Hepatocyte (in vitro differentiated cells): ENCODE measurements at regions not wholly inside any gene's neighbourhood (a gene's known extent, or its start where the extent isn't known, plus 50 kb on each side); places are given as distances from the start of the nearest gene placed in this dataset.

Source experiments
- DNase-seq: peaks from one replicate; pipeline ENCODE4 v3.0.0-alpha.2; 2016; ENCODE audit warnings: low spot score
- H2AFZ ChIP-seq: fragments of 200-600 bp; sonication (generic); 2 replicates; pipeline ENCODE4 v1.6.0; 2016; ENCODE audit warnings: antibody characterized with exemption, mild to moderate bottlenecking
- H3K27ac ChIP-seq: fragments of 200-600 bp; sonication (generic); 2 replicates; pipeline ENCODE4 v1.5.1; 2016; ENCODE audit warnings: mild to moderate bottlenecking
- H3K27me3 ChIP-seq: fragments of 200-600 bp; sonication (generic); 2 replicates; pipeline ENCODE4 v1.6.1; 2016
- H3K36me3 ChIP-seq: fragments of 200-600 bp; sonication (generic); replicated peaks from 2 replicates; pipeline ENCODE4 v1.5.1; 2016; ENCODE audit warnings: low read depth; ENCODE audit not compliant: insufficient read depth
- H3K4me1 ChIP-seq: fragments of 200-600 bp; sonication (generic); 2 replicates; pipeline ENCODE4 v1.5.1; 2016; ENCODE audit warnings: mild to moderate bottlenecking, moderate library complexity; ENCODE audit not compliant: insufficient read depth
- H3K4me2 ChIP-seq: fragments of 200-600 bp; sonication (generic); 2 replicates; pipeline ENCODE4 v1.6.0; 2016
- H3K4me3 ChIP-seq: fragments of 200-600 bp; sonication (generic); 2 replicates; pipeline ENCODE4 v1.5.1; 2016; ENCODE audit warnings: mild to moderate bottlenecking
- H3K79me2 ChIP-seq: fragments of 200-600 bp; sonication (generic); 2 replicates; pipeline ENCODE4 v1.6.0; 2017; ENCODE audit warnings: mild to moderate bottlenecking
- H3K9me2 ChIP-seq: fragments of 200-600 bp; sonication (generic); replicated peaks from 2 replicates; pipeline ENCODE4 v1.6.0; 2017; ENCODE audit warnings: mild to moderate bottlenecking; ENCODE audit not compliant: insufficient read depth
- H3K9me3 ChIP-seq: fragments of 200-600 bp; sonication (generic); 2 replicates; pipeline ENCODE4 v1.5.1; 2016; ENCODE audit warnings: low read depth, mild to moderate bottlenecking
- H4K20me1 ChIP-seq: fragments of 200-600 bp; sonication (generic); 2 replicates; pipeline ENCODE4 v1.6.0; 2016; ENCODE audit warnings: mild to moderate bottlenecking; ENCODE audit not compliant: insufficient read depth, poor library complexity, severe bottlenecking
- CTCF ChIP-seq: fragments of 200-600 bp; sonication (generic); IDR thresholded peaks from 2 replicates; pipeline ENCODE4 v1.5.1; 2016; ENCODE audit warnings: antibody characterized with exemption, mild to moderate bottlenecking; ENCODE audit not compliant: poor library complexity
- EZH2 ChIP-seq: fragments of 200-600 bp; sonication (generic); IDR thresholded peaks from 2 replicates; pipeline ENCODE4 v1.6.1; 2016; ENCODE audit warnings: antibody characterized with exemption, mild to moderate bottlenecking, borderline replicate concordance
- EZH2phosphoT487 ChIP-seq: fragments of 200-600 bp; sonication (generic); IDR thresholded peaks from one replicate; pipeline ENCODE4 v1.6.1; 2018; ENCODE audit warnings: antibody characterized with exemption, mild to moderate bottlenecking, low read depth, moderate library complexity; ENCODE audit not compliant: unreplicated experiment, severe bottlenecking
- WGBS: methylation state at CpG from one replicate; pipeline ENCODE4 v1.1.6; 2016; ENCODE audit warnings: low lambda C conversion rate; ENCODE audit errors: missing lambda C conversion rate; 5-methylcytosine and 5-hydroxymethylcytosine counted together

GRCh38 chr12:41661141-41661765, 473.1 kb downstream of the PDZRN4 start:
- H3K4me3 ChIP-seq: no peak overlapping the region
- no peaks in the 10 kb centered on the region for H4K20me1 ChIP-seq
- no peak overlapping the region for H3K4me2 ChIP-seq
- H3K79me2 ChIP-seq: no peaks in the 10 kb centered on the region
- no peak overlapping the region for H2AFZ ChIP-seq
- no peaks in the 10 kb centered on the region for H3K4me1 ChIP-seq
- H3K9me2 ChIP-seq: no peaks in the 10 kb centered on the region
- 79% methylated on average over 4 of the region's 4 CpGs for WGBS
- H3K27me3 ChIP-seq: no peaks in the 10 kb centered on the region
- H3K9me3 ChIP-seq: no peaks in the 10 kb centered on the region
- H3K36me3 ChIP-seq: no peaks in the 10 kb centered on the region
- DNase-seq: no peak
- H3K27ac ChIP-seq: no peak overlapping the region
- TF ChIP-seq CTCF (no peak), EZH2phosphoT487 (no peak), EZH2 (no peak)

- no peaks in the 10 kb centered on the region for H3K79me2 ChIP-seq
- DNase-seq: no peak
- H2AFZ ChIP-seq: no peak overlapping the region
- H3K9me2 ChIP-seq: no peaks in the 10 kb centered on the region
- TF ChIP-seq CTCF (no peak), EZH2phosphoT487 (no peak), EZH2 (no peak)
- H3K27me3 ChIP-seq: no peaks in the 10 kb centered on the region
- H3K4me3 ChIP-seq: no peak overlapping the region
- no peak overlapping the region for H3K4me2 ChIP-seq
- no peaks in the 10 kb centered on the region for H3K36me3 ChIP-seq
- no peaks in the 10 kb centered on the region for H4K20me1 ChIP-seq
- no peaks in the 10 kb centered on the region for H3K4me1 ChIP-seq
- WGBS: 95% methylated on average over 1 of the region's 1 CpG
- H3K27ac ChIP-seq: no peak overlapping the region
- H3K9me3 ChIP-seq: no peaks in the 10 kb centered on the region
These were observed 468.3 kb downstream of the PDZRN4 start for GRCh38 chr12:41656454-41656853.

GRCh38 chr12:41653386-41654326, 465.5 kb downstream of the PDZRN4 start:
- H3K9me3 ChIP-seq: no peaks in the 10 kb centered on the region
- no peak overlapping the region for H2AFZ ChIP-seq
- no peaks in the 10 kb centered on the region for H3K9me2 ChIP-seq
- 91% methylated on average over 7 of the region's 7 CpGs for WGBS
- no peaks in the 10 kb centered on the region for H3K4me1 ChIP-seq
- no peak for DNase-seq
- H3K27ac ChIP-seq: no peak overlapping the region
- TF ChIP-seq EZH2 (no peak), EZH2phosphoT487 (no peak), CTCF (no peak)
- H3K36me3 ChIP-seq: no peaks in the 10 kb centered on the region
- H4K20me1 ChIP-seq: no peaks in the 10 kb centered on the region
- H3K79me2 ChIP-seq: no peaks in the 10 kb centered on the region
- no peak overlapping the region for H3K4me3 ChIP-seq
- H3K27me3 ChIP-seq: no peaks in the 10 kb centered on the region
- H3K4me2 ChIP-seq: no peak overlapping the region
